ENCODE measurements at regions not wholly inside any gene's neighbourhood (a gene's known extent, or its start where the extent isn't known, plus 50 kb on each side); places are given as distances from the start of the nearest gene placed in this dataset.

DNA sequence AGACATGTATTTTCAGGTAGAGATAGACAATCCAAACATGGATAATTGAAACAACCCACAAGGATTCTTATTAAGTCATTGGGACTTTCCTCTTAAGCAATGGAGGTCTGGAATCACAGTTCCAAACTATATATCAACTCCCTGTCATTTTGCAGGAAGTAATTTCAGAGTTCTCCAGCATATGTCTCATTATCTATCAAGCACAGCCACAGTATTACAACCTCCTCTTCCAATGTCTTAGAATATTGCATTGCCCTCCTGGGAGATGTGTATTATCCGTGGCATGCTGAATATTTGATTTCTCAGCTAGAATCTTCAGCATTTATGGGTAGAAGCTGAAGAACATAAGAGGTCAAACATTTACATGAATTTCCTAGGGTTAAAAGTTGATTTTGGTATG lies 1255.8 kb downstream of the SORCS1 start:
- Mint-ChIP-seq H3K4me3 (no peak overlapping the region), H3K9me3 (ENCODE audit: low read depth) (peaks cover 4% of the 10 kb centered on the region), H3K36me3 (no peaks in the 10 kb centered on the region), H3K4me1 (no peaks in the 10 kb centered on the region), H3K27ac (no peak overlapping the region), H3K27me3 (no peaks in the 10 kb centered on the region)
- CTCF ChIA-PET = no interaction called here
- ATAC-seq (no peak), DNase-seq (no peak)

GRCh38 chr10:105885495-105885894 lies 1244.4 kb downstream of the SORCS3 start:
- H3K4me3 Mint-ChIP-seq = no peak overlapping the region
- no peak for ATAC-seq
- no peaks in the 10 kb centered on the region for H3K4me1 Mint-ChIP-seq
- peaks cover 2% of the 10 kb centered on the region for H3K9me3 Mint-ChIP-seq (ENCODE audit: low read depth)
- CTCF ChIA-PET = no interaction called here
- no peaks in the 10 kb centered on the region for H3K27me3 Mint-ChIP-seq
- no peak overlapping the region for H3K27ac Mint-ChIP-seq
- H3K36me3 Mint-ChIP-seq = no peaks in the 10 kb centered on the region
- DNase-seq = no peak

DNA sequence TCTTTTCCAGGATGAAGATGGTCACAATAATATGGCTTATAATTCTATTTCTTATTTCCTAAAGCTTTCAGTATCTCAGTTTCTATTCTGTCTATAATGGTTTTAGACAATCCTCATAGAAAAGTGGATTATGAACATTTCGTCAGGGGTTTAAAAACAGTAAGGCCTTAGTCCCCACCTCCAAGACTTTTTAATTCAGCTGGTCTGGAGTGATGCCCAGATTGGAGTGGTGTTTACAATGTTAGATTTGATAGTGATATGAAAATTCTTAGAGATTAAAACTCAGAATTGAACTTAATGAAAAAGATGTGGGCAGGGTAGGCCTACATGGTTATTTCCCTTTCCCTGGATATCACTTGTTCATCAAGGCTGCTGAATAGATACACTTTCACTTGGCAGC lies 1238.3 kb downstream of the SORCS3 start:
- ATAC-seq = no peak
- H3K36me3 Mint-ChIP-seq = no peaks in the 10 kb centered on the region
- no peaks in the 10 kb centered on the region for H3K27me3 Mint-ChIP-seq
- no peak overlapping the region for H3K27ac Mint-ChIP-seq
- H3K4me3 Mint-ChIP-seq = no peak overlapping the region
- CTCF ChIA-PET = no interaction called here
- H3K4me1 Mint-ChIP-seq = no peaks in the 10 kb centered on the region
- no peak for DNase-seq
- peaks cover 4% of the 10 kb centered on the region for H3K9me3 Mint-ChIP-seq (ENCODE audit: low read depth)

GRCh38 chr10:105875050-105875449 lies 1234.0 kb downstream of the SORCS3 start:
- ATAC-seq (no peak), DNase-seq (no peak)
- H3K4me1 Mint-ChIP-seq = no peaks in the 10 kb centered on the region
- H3K9me3 Mint-ChIP-seq (ENCODE audit: low read depth) = peaks cover 7% of the 10 kb centered on the region
- no peak overlapping the region for H3K4me3 Mint-ChIP-seq
- no peaks in the 10 kb centered on the region for H3K36me3 Mint-ChIP-seq
- no peak overlapping the region for H3K27ac Mint-ChIP-seq
- H3K27me3 Mint-ChIP-seq = no peaks in the 10 kb centered on the region
- CTCF ChIA-PET = interaction anchor here (1.0 kb wide), 1 partner anchor 14 kb away, joined by 3 read pairs; no protein-coding TSS in a partner anchor

DNA sequence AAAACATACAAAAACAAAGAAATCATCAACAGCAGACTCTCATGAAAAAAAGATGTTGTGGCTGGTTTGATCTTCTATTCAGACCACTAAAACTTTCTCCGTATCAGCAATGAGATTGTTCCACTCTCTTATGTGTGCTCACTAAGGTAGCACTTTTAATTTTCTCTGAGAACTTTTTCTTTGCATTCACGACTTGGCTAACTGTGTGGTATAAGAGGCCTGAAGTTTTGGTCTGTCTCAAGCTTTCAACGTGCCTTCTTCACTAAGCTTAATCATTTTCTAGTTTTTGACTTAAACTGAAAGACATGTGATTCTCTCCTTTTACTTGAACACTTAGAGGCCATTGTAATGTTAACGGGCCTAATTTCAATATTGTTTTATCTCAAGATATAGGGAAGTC lies 1231.6 kb downstream of the SORCS3 start:
- Mint-ChIP-seq H3K27ac (no peak overlapping the region), H3K4me1 (no peaks in the 10 kb centered on the region), H3K36me3 (no peaks in the 10 kb centered on the region), H3K9me3 (ENCODE audit: low read depth) (peaks cover 7% of the 10 kb centered on the region), H3K4me3 (no peak overlapping the region), H3K27me3 (no peaks in the 10 kb centered on the region)
- CTCF ChIA-PET = no interaction called here
- ATAC-seq (no peak), DNase-seq (no peak)

GRCh38 chr10:105868935-105869334 lies 1227.8 kb downstream of the SORCS3 start:
- H3K4me1 Mint-ChIP-seq = no peaks in the 10 kb centered on the region
- H3K36me3 Mint-ChIP-seq = no peaks in the 10 kb centered on the region
- no peak for DNase-seq
- CTCF ChIA-PET = no interaction called here
- H3K27ac Mint-ChIP-seq = no peak overlapping the region
- H3K27me3 Mint-ChIP-seq = no peaks in the 10 kb centered on the region
- no peak for ATAC-seq
- peaks cover 5% of the 10 kb centered on the region for H3K9me3 Mint-ChIP-seq (ENCODE audit: low read depth)
- no peak overlapping the region for H3K4me3 Mint-ChIP-seq

- no peak overlapping the region for H3K27ac Mint-ChIP-seq
- H3K27me3 Mint-ChIP-seq = no peaks in the 10 kb centered on the region
- no peak for DNase-seq
- no peaks in the 10 kb centered on the region for H3K36me3 Mint-ChIP-seq
- H3K9me3 Mint-ChIP-seq (ENCODE audit: low read depth) = peaks cover 2% of the 10 kb centered on the region
- no peaks in the 10 kb centered on the region for H3K4me1 Mint-ChIP-seq
- CTCF ChIA-PET = no interaction called here
- H3K4me3 Mint-ChIP-seq = no peak overlapping the region
- no peak for ATAC-seq
Measured at GRCh38 chr10:105864854-105865253, 1223.8 kb downstream of the SORCS3 start.

DNA sequence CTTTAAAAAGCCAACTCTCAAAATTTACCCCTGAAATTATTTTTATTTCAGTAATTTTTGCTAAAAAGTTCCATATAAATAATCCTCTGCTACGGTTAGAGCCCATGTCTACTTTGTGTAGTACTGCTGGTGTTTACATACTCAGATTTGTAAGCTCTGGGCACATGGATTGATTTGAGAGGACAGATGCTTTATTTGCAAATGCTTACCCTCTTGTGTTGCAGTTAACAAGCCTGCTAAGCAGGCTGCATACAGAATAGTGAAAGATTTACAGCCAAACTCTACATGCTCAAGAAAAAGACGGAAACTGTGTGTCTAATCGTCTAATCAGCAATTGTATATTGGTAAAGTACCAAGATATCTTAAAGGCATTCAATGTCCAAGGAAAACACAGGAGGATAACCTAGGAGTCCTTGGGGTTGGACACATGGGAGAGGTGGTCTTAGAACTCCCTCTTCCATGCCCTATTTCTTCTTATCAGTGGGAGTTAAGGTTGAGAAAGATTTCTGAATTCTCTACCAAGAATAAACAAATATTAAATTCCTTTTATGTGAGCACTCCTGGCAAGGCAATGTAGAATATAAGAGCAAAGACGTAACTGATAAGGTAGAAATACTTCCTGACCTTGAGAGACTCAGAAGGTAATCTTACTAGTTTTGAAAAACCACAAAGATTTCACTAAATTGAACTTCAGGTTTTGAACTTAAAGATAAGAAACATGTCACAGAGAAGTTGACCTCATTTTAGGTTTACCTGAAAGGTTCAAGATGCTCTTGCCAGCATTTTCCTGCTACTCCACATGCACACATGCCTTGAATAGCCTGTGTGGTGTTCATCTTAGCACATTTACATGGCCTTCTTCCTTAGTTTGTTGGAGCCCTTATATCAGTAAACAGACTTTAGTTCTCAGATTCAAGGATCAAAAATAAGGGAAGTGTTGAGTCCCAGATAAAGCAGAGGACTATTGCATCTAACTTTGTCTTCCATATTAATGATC lies 1216.5 kb downstream of the SORCS3 start:
- Mint-ChIP-seq H3K9me3 (ENCODE audit: low read depth) (peaks cover 2% of the 10 kb centered on the region), H3K4me1 (no peaks in the 10 kb centered on the region), H3K4me3 (no peak overlapping the region), H3K36me3 (no peaks in the 10 kb centered on the region), H3K27ac (no peak overlapping the region), H3K27me3 (no peaks in the 10 kb centered on the region)
- no peak for DNase-seq
- ATAC-seq = no peak
- CTCF ChIA-PET = no interaction called here

GRCh38 chr10:105855791-105856190 lies 1214.7 kb downstream of the SORCS3 start:
- CTCF ChIA-PET = no interaction called here
- H3K36me3 Mint-ChIP-seq = no peaks in the 10 kb centered on the region
- no peak overlapping the region for H3K27ac Mint-ChIP-seq
- H3K4me1 Mint-ChIP-seq = no peaks in the 10 kb centered on the region
- DNase-seq (no peak), ATAC-seq (no peak)
- no peak overlapping the region for H3K4me3 Mint-ChIP-seq
- H3K9me3 Mint-ChIP-seq (ENCODE audit: low read depth) = no peaks in the 10 kb centered on the region
- no peaks in the 10 kb centered on the region for H3K27me3 Mint-ChIP-seq

- Mint-ChIP-seq H3K36me3 (no peaks in the 10 kb centered on the region), H3K27me3 (no peaks in the 10 kb centered on the region), H3K4me1 (no peaks in the 10 kb centered on the region), H3K4me3 (no peak overlapping the region), H3K27ac (no peak overlapping the region), H3K9me3 (ENCODE audit: low read depth) (peaks cover 5% of the 10 kb centered on the region)
- DNase-seq (no peak), ATAC-seq (no peak)
- CTCF ChIA-PET = no interaction called here
Measured at GRCh38 chr10:105844676-105845570, 1203.8 kb downstream of the SORCS3 start.

DNA sequence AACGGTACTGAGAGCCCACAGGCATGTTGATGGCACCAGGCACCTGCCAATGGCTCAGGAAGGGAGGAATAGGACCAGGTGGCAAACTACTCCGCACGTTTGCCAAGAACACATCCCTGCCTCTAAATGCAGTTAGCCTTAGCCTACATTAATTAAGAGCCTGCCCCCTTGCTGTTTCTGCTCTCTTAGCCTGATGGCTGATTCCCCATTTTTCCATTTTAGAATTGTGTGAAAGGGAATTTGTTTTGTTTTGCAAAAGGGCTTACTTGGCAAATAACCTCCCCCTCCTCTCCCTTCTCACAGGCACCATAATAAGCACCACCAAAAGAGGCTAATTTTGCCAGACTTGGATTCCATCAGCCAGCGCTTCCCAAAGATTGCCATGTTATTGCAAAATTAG lies 1203.2 kb downstream of the SORCS3 start:
- Mint-ChIP-seq H3K27me3 (no peaks in the 10 kb centered on the region), H3K9me3 (ENCODE audit: low read depth) (peaks cover 5% of the 10 kb centered on the region), H3K4me3 (no peak overlapping the region), H3K27ac (no peak overlapping the region), H3K36me3 (no peaks in the 10 kb centered on the region), H3K4me1 (no peaks in the 10 kb centered on the region)
- CTCF ChIA-PET = no interaction called here
- no peak for ATAC-seq
- no peak for DNase-seq

DNA sequence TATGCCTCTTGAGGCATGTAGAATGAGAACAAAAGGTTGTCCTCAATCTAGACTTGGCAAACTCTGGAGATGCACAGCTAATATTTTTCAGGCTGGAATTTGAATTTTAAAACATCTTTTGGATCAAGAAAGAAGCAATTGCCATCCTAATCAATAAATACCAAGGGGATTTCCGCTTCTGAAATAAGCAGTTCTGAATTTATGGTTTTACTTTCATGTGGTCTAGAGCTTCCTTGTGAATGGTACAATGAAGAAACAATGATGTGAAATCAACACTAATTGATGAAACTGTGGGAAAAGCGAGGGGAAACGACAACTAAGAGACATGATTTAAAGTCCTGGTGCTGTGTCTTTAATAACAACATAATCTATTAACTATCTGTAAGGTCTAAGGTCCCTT lies 1202.7 kb downstream of the SORCS3 start:
- Mint-ChIP-seq H3K27me3 (no peaks in the 10 kb centered on the region), H3K36me3 (no peaks in the 10 kb centered on the region), H3K4me3 (no peak overlapping the region), H3K27ac (no peak overlapping the region), H3K4me1 (no peaks in the 10 kb centered on the region), H3K9me3 (ENCODE audit: low read depth) (peaks cover 5% of the 10 kb centered on the region)
- CTCF ChIA-PET = no interaction called here
- ATAC-seq = no peak
- DNase-seq = no peak

DNA sequence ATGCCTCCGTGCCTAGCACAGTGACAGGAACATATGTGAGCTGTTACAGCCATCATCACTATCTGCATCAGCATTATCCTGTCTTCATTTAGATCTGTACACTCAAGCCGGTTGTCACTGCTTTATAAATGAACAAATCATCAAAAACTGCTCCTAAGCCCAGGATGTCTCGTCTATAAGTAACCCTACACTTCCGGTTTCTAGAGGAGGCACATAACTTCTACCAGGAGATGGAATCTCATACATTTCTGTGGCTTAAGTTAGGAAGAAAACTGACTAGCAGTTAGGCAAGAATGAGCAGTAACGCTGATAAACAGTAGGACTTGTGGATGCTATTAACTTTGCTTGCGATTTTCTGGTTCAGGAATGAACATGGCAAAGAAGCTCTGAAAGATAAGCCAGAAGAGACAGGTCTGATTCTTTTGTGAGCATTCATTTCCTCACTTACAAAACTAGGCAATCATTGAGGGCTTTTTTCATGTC lies 1199.2 kb downstream of the SORCS3 start:
- Mint-ChIP-seq H3K27ac (no peak overlapping the region), H3K9me3 (ENCODE audit: low read depth) (peaks cover 1% of the 10 kb centered on the region), H3K27me3 (no peaks in the 10 kb centered on the region), H3K4me1 (peaks cover 2% of the 10 kb centered on the region), H3K36me3 (no peaks in the 10 kb centered on the region), H3K4me3 (no peak overlapping the region)
- no peak for DNase-seq
- CTCF ChIA-PET = no interaction called here
- no peak for ATAC-seq

GRCh38 chr10:105838392-105838791 lies 1197.3 kb downstream of the SORCS3 start:
- ATAC-seq (no peak), DNase-seq (no peak)
- CTCF ChIA-PET = no interaction called here
- no peak overlapping the region for H3K4me3 Mint-ChIP-seq
- H3K9me3 Mint-ChIP-seq (ENCODE audit: low read depth) = peaks cover 5% of the 10 kb centered on the region
- no peaks in the 10 kb centered on the region for H3K27me3 Mint-ChIP-seq
- peaks cover 2% of the 10 kb centered on the region for H3K4me1 Mint-ChIP-seq
- no peaks in the 10 kb centered on the region for H3K36me3 Mint-ChIP-seq
- no peak overlapping the region for H3K27ac Mint-ChIP-seq
